ENCODE measurements at regions not wholly inside any gene's neighbourhood (a gene's known extent, or its start where the extent isn't known, plus 50 kb on each side); places are given as distances from the start of the nearest gene placed in this dataset.
"Not testable (repeated sequence)": the region's sequence is repeated elsewhere in the genome, so short reads cannot be mapped to it uniquely, and the experiment has no call there.

DNA sequence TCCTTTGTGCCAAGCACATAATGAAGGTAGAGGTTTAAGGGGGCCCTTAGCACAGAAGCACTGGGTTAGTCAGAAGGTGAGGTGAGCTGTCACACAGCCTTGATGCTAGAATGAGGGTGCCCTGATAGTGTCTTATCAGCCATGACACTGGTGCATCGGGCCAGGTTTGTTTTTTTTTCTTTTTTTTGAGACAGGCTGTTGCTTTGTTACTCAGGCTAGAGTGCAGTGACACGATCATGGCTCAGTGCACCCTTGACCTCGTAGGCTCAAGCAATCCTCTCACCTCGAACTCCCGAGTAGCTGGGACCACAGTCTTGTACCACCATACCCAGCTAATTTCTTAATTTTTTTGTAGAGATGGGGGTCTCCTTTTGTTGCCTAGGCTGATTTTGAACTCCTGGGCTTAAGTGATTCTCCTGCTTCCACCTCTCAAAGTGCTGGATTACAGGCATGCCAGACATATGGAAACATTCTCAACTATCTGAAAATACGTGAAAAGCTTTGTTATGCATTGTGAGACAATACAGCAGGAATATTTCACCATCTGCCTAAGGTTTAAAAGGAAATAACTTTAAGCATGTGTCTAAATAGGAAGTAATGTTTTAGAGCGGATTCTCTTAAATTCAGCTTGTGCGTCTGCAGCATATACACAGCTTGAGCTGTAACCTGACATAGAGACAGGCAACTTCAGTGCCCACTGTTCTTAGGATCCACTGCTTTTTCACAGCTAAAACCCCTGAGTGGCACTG is 128.4 kb downstream of the FOXD4L6 start:
- DNase-seq, result not testable (repeated sequence)

DNA sequence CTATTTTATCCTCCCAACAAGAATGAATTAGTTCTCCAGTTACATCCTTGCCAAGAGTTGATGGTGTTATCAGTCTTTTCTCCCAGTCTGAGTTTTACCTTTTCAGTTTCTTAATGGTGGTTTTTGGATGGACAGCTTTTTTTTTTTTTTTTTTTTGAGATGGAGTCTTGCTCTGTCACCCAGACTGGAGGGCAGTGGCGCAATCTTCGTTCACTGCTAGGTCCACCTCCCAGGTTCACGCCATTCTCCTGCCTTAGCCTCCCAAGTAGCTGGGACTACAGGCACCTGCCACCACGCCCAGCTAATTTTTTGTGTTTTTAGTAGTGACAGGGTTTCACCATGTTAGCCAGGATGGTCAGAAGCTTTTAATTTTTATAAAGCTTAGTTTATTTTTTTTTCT is 133.0 kb downstream of the FOXD4L6 start:
- not testable (repeated sequence) for H3K9me3 Mint-ChIP-seq; H3K36me3 ChIP-seq (ENCODE audit: control insufficient read depth, insufficient read depth, low read length); H3K27ac Mint-ChIP-seq; H3K27me3 Mint-ChIP-seq; H3K27ac ChIP-seq (ENCODE audit: insufficient read depth, low read length, poor library complexity, severe bottlenecking); H3K9me3 ChIP-seq (ENCODE audit: control insufficient read depth in 2 of 2, low read length in 2 of 2); H3K27me3 ChIP-seq (ENCODE audit: control insufficient read depth, insufficient read depth, low read length); ATAC-seq (ENCODE audit: low read depth in 2 of 2); DNase-seq
- Mint-ChIP-seq H3K36me3 (peaks cover 37% of the 10 kb centered on the region), H3K4me3 (peak overlapping the region; percentile 27 to 75 (median 48)), H3K4me1 (peaks cover 32 to 70% (median 52%) of the 10 kb centered on the region in 4 donors)
- Histone ChIP-seq H3K4me1 (ENCODE audit: control insufficient read depth, insufficient read depth, low read length, poor library complexity, severe bottlenecking) (peaks cover 35% of the 10 kb centered on the region), H3K4me3 (ENCODE audit: low read depth, low read length) (peak overlapping the region; percentile 11)

More for the DNA sequence above, 128.4 kb downstream of the FOXD4L6 start:
- not testable (repeated sequence) for H3K36me3 ChIP-seq (ENCODE audit: control insufficient read depth, insufficient read depth, low read length); H3K27ac ChIP-seq (ENCODE audit: insufficient read depth, low read length, poor library complexity, severe bottlenecking); H3K27me3 Mint-ChIP-seq; H3K4me3 ChIP-seq (ENCODE audit: low read depth, low read length); H3K9me3 Mint-ChIP-seq; H3K27me3 ChIP-seq (ENCODE audit: control insufficient read depth, insufficient read depth, low read length); ATAC-seq (ENCODE audit: low read depth in 2 of 2); H3K9me3 ChIP-seq (ENCODE audit: control insufficient read depth in 2 of 2, low read length in 2 of 2)
- peaks cover 10% of the 10 kb centered on the region for H3K4me1 ChIP-seq (ENCODE audit: control insufficient read depth, insufficient read depth, low read length, poor library complexity, severe bottlenecking)
- H3K27ac Mint-ChIP-seq, result peak overlapping the region in 1 of 3 donors; percentile 71
- peaks cover 22 to 63% (median 43%) of the 10 kb centered on the region in 4 donors for H3K4me1 Mint-ChIP-seq
- H3K36me3 Mint-ChIP-seq, result peaks cover 44% of the 10 kb centered on the region
- peak overlapping the region in 1 of 4 donors; percentile 43 for H3K4me3 Mint-ChIP-seq

DNA sequence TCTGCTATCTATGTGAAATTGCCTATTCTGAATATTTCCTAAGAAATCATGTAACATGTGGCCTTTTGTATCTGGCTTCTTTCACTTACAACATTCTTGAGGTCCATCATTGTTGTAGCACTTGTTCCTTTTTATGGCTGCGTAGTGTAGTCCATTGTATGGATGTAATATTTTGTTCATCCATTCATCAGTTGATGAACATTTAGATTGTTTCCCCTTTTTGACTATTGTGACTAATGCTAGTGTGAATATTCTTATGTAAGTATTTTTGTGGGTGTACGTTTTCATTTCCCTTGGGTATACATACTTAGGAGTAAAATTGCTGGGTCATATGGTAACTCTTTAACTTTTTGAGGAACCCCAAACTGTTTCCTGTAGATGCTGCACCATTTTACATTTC is 134.6 kb downstream of the FOXD4L6 start:
- not testable (repeated sequence) for H3K9me3 Mint-ChIP-seq; H3K4me3 Mint-ChIP-seq; H3K9me3 ChIP-seq (ENCODE audit: control insufficient read depth in 2 of 2, low read length in 2 of 2); ATAC-seq (ENCODE audit: low read depth in 2 of 2); H3K27ac ChIP-seq (ENCODE audit: insufficient read depth, low read length, poor library complexity, severe bottlenecking); H3K27me3 ChIP-seq (ENCODE audit: control insufficient read depth, insufficient read depth, low read length); H3K36me3 ChIP-seq (ENCODE audit: control insufficient read depth, insufficient read depth, low read length); DNase-seq; H3K27me3 Mint-ChIP-seq
- H3K4me3 ChIP-seq (ENCODE audit: low read depth, low read length), result peak overlapping the region; percentile 85
- Mint-ChIP-seq H3K36me3 (peaks cover 30% of the 10 kb centered on the region), H3K4me1 (peaks cover 29 to 62% (median 44%) of the 10 kb centered on the region in 4 donors), H3K27ac (peak overlapping the region in 2 of 3 donors; percentile 8 to 53)
- H3K4me1 ChIP-seq (ENCODE audit: control insufficient read depth, insufficient read depth, low read length, poor library complexity, severe bottlenecking), result peaks cover 31% of the 10 kb centered on the region

DNA sequence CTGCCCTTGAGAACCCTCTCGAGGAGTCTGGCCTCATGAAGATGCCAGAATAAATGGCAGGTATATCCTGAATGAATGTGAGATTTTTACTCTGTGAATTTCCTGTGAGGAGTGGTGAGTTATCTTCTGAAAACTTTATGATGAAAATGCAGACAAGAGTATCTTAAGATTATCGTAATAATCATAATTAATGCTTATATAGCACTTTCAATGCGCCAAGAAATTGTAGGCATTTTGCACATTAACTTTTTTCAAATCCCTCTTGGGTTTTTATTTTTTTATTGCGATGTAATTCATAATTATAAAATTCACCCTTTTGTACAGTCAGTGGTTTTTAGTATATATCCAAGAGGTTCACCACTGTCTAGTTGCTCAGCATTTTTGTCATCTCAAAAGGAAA is 135.1 kb downstream of the FOXD4L6 start:
- not testable (repeated sequence) for H3K27ac ChIP-seq (ENCODE audit: insufficient read depth, low read length, poor library complexity, severe bottlenecking); H3K4me3 Mint-ChIP-seq

DNA sequence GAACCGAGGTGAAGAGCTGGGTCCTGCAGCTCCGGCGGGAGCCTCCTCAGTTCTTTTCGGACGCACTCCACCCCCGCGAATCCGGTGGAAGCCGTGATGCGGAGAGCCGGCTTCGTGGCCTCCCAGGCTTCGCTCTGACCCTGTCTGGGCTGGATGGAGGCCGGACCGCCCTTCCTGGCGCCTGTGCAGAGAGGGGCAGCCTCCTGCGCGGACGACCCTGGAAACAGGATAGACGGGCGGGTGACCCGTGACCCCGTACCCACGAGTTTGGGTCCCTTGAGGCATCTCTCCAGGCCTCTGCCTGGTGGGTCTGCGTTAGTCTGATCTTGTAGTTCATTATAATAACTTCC is 136.0 kb downstream of the FOXD4L6 start:
- H3K27ac ChIP-seq (ENCODE audit: insufficient read depth, low read length, poor library complexity, severe bottlenecking), result peak overlapping the region; percentile 96
- H3K27me3 ChIP-seq (ENCODE audit: control insufficient read depth, insufficient read depth, low read length); H3K9me3 Mint-ChIP-seq; ATAC-seq (ENCODE audit: low read depth in 2 of 2); H3K27me3 Mint-ChIP-seq; H3K4me3 Mint-ChIP-seq; H3K9me3 ChIP-seq (ENCODE audit: control insufficient read depth in 2 of 2, low read length in 2 of 2); DNase-seq; H3K36me3 ChIP-seq (ENCODE audit: control insufficient read depth, insufficient read depth, low read length): not testable (repeated sequence)
- peaks cover 30% of the 10 kb centered on the region for H3K36me3 Mint-ChIP-seq
- peak overlapping the region in 1 of 3 donors; percentile 2 for H3K27ac Mint-ChIP-seq
- H3K4me1 Mint-ChIP-seq, result peaks cover 23 to 52% (median 38%) of the 10 kb centered on the region in 4 donors
- peaks cover 26% of the 10 kb centered on the region for H3K4me1 ChIP-seq (ENCODE audit: control insufficient read depth, insufficient read depth, low read length, poor library complexity, severe bottlenecking)
- peak overlapping the region; percentile 85 for H3K4me3 ChIP-seq (ENCODE audit: low read depth, low read length)

More for the DNA sequence above, 135.1 kb downstream of the FOXD4L6 start:
- H3K36me3 Mint-ChIP-seq, result peaks cover 26% of the 10 kb centered on the region
- not testable (repeated sequence) for H3K36me3 ChIP-seq (ENCODE audit: control insufficient read depth, insufficient read depth, low read length); H3K9me3 ChIP-seq (ENCODE audit: control insufficient read depth in 2 of 2, low read length in 2 of 2); ATAC-seq (ENCODE audit: low read depth in 2 of 2); H3K9me3 Mint-ChIP-seq; H3K27me3 ChIP-seq (ENCODE audit: control insufficient read depth, insufficient read depth, low read length); DNase-seq; H3K27me3 Mint-ChIP-seq; H3K27ac Mint-ChIP-seq
- H3K4me1 Mint-ChIP-seq, result peaks cover 26 to 58% (median 45%) of the 10 kb centered on the region in 4 donors
- H3K4me3 ChIP-seq (ENCODE audit: low read depth, low read length), result peak overlapping the region; percentile 85
- H3K4me1 ChIP-seq (ENCODE audit: control insufficient read depth, insufficient read depth, low read length, poor library complexity, severe bottlenecking), result peaks cover 31% of the 10 kb centered on the region

DNA sequence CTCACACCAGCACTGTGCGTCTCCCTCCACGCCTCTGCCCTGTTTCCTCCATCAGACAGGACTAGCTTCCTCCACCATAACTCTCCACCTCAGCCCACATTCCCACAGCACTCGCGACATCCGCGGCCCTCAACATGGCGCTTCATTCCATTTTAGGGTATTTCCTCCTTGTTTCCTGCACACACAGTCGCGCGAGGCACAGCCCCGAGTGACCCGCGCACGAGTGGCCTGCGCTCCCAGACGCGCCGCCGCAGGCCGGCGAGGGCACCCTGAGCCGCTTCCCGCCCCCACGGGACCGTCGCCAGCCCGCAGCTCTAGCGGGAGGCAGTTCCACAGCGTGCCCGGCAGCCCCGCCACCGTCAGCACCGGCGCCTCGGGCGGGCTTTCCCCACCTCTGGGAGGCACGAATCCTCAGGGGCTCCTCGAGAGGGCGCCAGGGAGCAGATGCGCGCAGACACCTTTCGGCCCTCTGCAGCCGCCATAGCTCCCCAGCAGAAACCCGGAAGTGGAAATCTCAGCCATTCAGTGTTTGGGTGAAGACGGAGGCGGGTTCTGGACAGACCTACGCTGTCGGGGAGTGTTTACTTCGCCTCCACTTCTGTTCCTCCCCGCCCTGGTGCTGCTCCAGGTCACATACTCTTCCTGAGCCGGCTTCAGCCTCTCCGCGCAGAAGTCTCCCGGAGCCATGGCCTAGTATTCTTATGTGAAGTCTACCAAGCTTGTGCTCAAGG is 136.6 kb downstream of the FOXD4L6 start:
- not testable (repeated sequence) for H3K27ac Mint-ChIP-seq; H3K9me3 ChIP-seq (ENCODE audit: control insufficient read depth in 2 of 2, low read length in 2 of 2); H3K27me3 Mint-ChIP-seq; H3K4me3 Mint-ChIP-seq; H3K27me3 ChIP-seq (ENCODE audit: control insufficient read depth, insufficient read depth, low read length); H3K9me3 Mint-ChIP-seq; H3K36me3 ChIP-seq (ENCODE audit: control insufficient read depth, insufficient read depth, low read length)
- ATAC-seq (ENCODE audit: low read depth in 2 of 2) (peak; percentile 99 to 100), DNase-seq (peak; percentile 95 to 100 (median 99))
- H3K4me1 Mint-ChIP-seq, result peaks cover 19 to 47% (median 33%) of the 10 kb centered on the region in 4 donors
- H3K4me1 ChIP-seq (ENCODE audit: control insufficient read depth, insufficient read depth, low read length, poor library complexity, severe bottlenecking), result peaks cover 26% of the 10 kb centered on the region
- peaks cover 24% of the 10 kb centered on the region for H3K36me3 Mint-ChIP-seq
- H3K27ac ChIP-seq (ENCODE audit: insufficient read depth, low read length, poor library complexity, severe bottlenecking), result peak overlapping the region; percentile 96
- peak overlapping the region; percentile 90 for H3K4me3 ChIP-seq (ENCODE audit: low read depth, low read length)

DNA sequence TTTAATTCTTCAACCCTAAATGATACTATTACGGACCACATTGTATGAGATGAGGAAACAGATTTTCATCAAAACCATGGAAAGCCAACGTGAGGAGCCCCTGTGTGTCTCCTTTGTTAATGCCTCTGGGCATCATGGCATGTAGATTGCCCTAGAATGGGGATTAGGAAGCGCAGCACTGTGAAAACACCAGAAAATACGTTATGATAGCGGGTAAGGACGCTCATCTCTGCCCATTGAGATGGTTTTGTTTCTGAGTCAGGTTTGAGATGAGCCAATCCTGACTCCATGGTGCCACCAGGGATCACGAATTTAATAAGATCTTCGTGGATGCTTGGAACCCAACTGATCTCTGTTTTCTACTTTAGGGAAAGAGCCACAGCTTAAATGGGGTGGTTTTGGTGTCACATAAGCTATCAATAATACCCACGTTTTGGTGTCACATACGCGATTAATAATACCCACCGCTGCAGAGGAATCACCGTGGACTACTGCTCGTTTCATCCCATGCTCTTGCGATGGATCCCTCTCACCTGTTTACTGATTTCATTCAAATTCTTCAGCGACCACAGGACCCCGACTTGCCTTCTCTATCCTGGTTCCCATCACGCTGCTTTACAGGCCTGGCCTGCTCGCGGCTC is 137.3 kb downstream of the FOXD4L6 start:
- Histone ChIP-seq H3K4me3 (ENCODE audit: low read depth, low read length) (peak overlapping the region; percentile 90), H3K27ac (ENCODE audit: insufficient read depth, low read length, poor library complexity, severe bottlenecking) (peak overlapping the region; percentile 96), H3K4me1 (ENCODE audit: control insufficient read depth, insufficient read depth, low read length, poor library complexity, severe bottlenecking) (peaks cover 26% of the 10 kb centered on the region)
- not testable (repeated sequence) for H3K27me3 Mint-ChIP-seq; H3K27me3 ChIP-seq (ENCODE audit: control insufficient read depth, insufficient read depth, low read length); H3K9me3 Mint-ChIP-seq; H3K9me3 ChIP-seq (ENCODE audit: control insufficient read depth in 2 of 2, low read length in 2 of 2); H3K36me3 ChIP-seq (ENCODE audit: control insufficient read depth, insufficient read depth, low read length); H3K27ac Mint-ChIP-seq; H3K4me3 Mint-ChIP-seq; ATAC-seq (ENCODE audit: low read depth in 2 of 2)
- DNase-seq, result peak in 1 of 3 donors; percentile 12
- H3K4me1 Mint-ChIP-seq, result peaks cover 14 to 41% (median 30%) of the 10 kb centered on the region in 4 donors
- H3K36me3 Mint-ChIP-seq, result peaks cover 20% of the 10 kb centered on the region

All from CD4-positive, CD25-positive, alpha-beta regulatory T cell (primary cell).